HEK293 (cell line): ENCODE measurements at regions not wholly inside any gene's neighbourhood (a gene's known extent, or its start where the extent isn't known, plus 50 kb on each side); places are given as distances from the start of the nearest gene placed in this dataset.

ENCODE experiments used
- CTCF ChIA-PET: fragments of 350-600 bp; formaldehyde crosslinking; extraction: SDS; loops from one replicate; lab custom pipeline; 2021; ENCODE audit warnings: antibody characterized with exemption; lab: Yijun Ruan, JAX
- POLR2A ChIA-PET: fragments of 300-600 bp; formaldehyde crosslinking; extraction: SDS; loops from one replicate; lab custom pipeline; 2020; ENCODE audit warnings: antibody characterized with exemption, inconsistent platforms; lab: Yijun Ruan, JAX
- H3K27ac ChIP-seq: fragments of 200-500 bp; sonication (Bioruptor generic); 2 replicates; pipeline ENCODE4 v1.5.1; 2014; ENCODE audit warnings: low read depth, low read length, control low read depth, inconsistent platforms; ENCODE audit errors: extremely low read depth
- H3K36me3 ChIP-seq, 2 experiments: fragments of 200-500 bp in 1 of 2; sonication (Bioruptor generic) in 1 of 2; 1 replicate in 1 of 2; 2 replicates in 1 of 2; pipeline ENCODE4 v1.5.1; 2014 to 2017; ENCODE audit warnings: inconsistent platforms in 2 of 2, low read length in 2 of 2; ENCODE audit not compliant: control insufficient read depth in 2 of 2, insufficient read depth in 1 of 2
- H3K4me1 ChIP-seq: fragments of 200-500 bp; sonication (Bioruptor generic); 2 replicates; pipeline ENCODE4 v1.5.1; 2014; ENCODE audit warnings: mild to moderate bottlenecking, low read length, inconsistent platforms; ENCODE audit not compliant: control insufficient read depth, insufficient read depth
- H3K4me3 ChIP-seq: 2 replicates; pipeline ENCODE4 v1.5.1; 2011; ENCODE audit warnings: low read depth, mild to moderate bottlenecking, control low read depth, low read length, moderate library complexity
- H3K9me3 ChIP-seq: fragments of 200-500 bp; sonication (Bioruptor generic); 2 replicates; pipeline ENCODE4 v1.5.1; 2014; ENCODE audit warnings: low read depth, low read length, inconsistent platforms; ENCODE audit not compliant: control insufficient read depth, insufficient read depth
- AEBP2 ChIP-seq: fragments of 450-650 bp; formaldehyde crosslinking; IDR thresholded peaks from 2 replicates; pipeline ENCODE4 v1.5.1; 2016; ENCODE audit warnings: missing biosample characterization, missing genetic modification characterization, borderline replicate concordance
- KLF7 ChIP-seq: fragments of 450-650 bp; formaldehyde crosslinking; IDR thresholded peaks from 2 replicates; pipeline ENCODE4 v1.5.1; 2016; ENCODE audit warnings: missing biosample characterization, missing genetic modification characterization, borderline replicate concordance
- MYNN ChIP-seq: fragments of 450-650 bp; formaldehyde crosslinking; IDR thresholded peaks from 2 replicates; pipeline ENCODE4 v1.5.1; 2016; ENCODE audit warnings: missing biosample characterization, missing genetic modification characterization, borderline replicate concordance
- SALL2 ChIP-seq: fragments of 450-650 bp; formaldehyde crosslinking; IDR thresholded peaks from 2 replicates; pipeline ENCODE4 v1.5.0; 2017; ENCODE audit warnings: missing biosample characterization, mild to moderate bottlenecking, missing genetic modification characterization, borderline replicate concordance
- TCF7L2 ChIP-seq: IDR thresholded peaks from 2 replicates; pipeline ENCODE4 v1.6.1; 2011; ENCODE audit warnings: low read depth, mild to moderate bottlenecking, inconsistent platforms, low read length, moderate library complexity, borderline replicate concordance
- ZBTB8A ChIP-seq: fragments of 450-650 bp; formaldehyde crosslinking; IDR thresholded peaks from 2 replicates; pipeline ENCODE4 v1.5.1; 2016; ENCODE audit warnings: missing biosample characterization, missing genetic modification characterization
- ZNF138 ChIP-seq: fragments of 450-650 bp; formaldehyde crosslinking; IDR thresholded peaks from 2 replicates; pipeline ENCODE4 v1.5.1; 2016; ENCODE audit warnings: missing biosample characterization, missing genetic modification characterization, borderline replicate concordance
- ZNF157 ChIP-seq: fragments of 450-650 bp; formaldehyde crosslinking; IDR thresholded peaks from 2 replicates; pipeline ENCODE4 v1.5.1; 2016; ENCODE audit warnings: missing biosample characterization, missing genetic modification characterization
- ZNF2 ChIP-seq: fragments of 450-650 bp; formaldehyde crosslinking; IDR thresholded peaks from 2 replicates; pipeline ENCODE4 v1.5.1; 2016; ENCODE audit warnings: missing biosample characterization, missing genetic modification characterization
- ZNF223 ChIP-seq: fragments of 450-650 bp; formaldehyde crosslinking; IDR thresholded peaks from 2 replicates; pipeline ENCODE4 v1.5.1; 2016; ENCODE audit warnings: missing biosample characterization, missing genetic modification characterization
- ZNF292 ChIP-seq: fragments of 450-650 bp; formaldehyde crosslinking; IDR thresholded peaks from 2 replicates; pipeline ENCODE4 v1.5.1; 2016; ENCODE audit warnings: low read depth, missing biosample characterization, missing genetic modification characterization, borderline replicate concordance
- ZNF311 ChIP-seq: fragments of 450-650 bp; formaldehyde crosslinking; IDR thresholded peaks from 2 replicates; pipeline ENCODE4 v1.5.1; 2017; ENCODE audit warnings: missing biosample characterization, missing genetic modification characterization, borderline replicate concordance
- ZNF391 ChIP-seq: fragments of 450-650 bp; formaldehyde crosslinking; IDR thresholded peaks from 2 replicates; pipeline ENCODE4 v1.5.1; 2016; ENCODE audit warnings: low read depth, missing biosample characterization, missing genetic modification characterization, borderline replicate concordance
- ZNF394 ChIP-seq: fragments of 450-650 bp; formaldehyde crosslinking; IDR thresholded peaks from 2 replicates; pipeline ENCODE4 v1.5.1; 2016; ENCODE audit warnings: missing biosample characterization, missing genetic modification characterization, mild to moderate bottlenecking, moderate library complexity, borderline replicate concordance
- ZNF544 ChIP-seq: fragments of 450-650 bp; formaldehyde crosslinking; IDR thresholded peaks from 2 replicates; pipeline ENCODE4 v1.5.0; 2017; ENCODE audit warnings: missing biosample characterization, missing genetic modification characterization
- ZNF776 ChIP-seq: fragments of 450-650 bp; formaldehyde crosslinking; IDR thresholded peaks from 2 replicates; pipeline ENCODE4 v1.5.0; 2017; ENCODE audit warnings: missing biosample characterization, missing genetic modification characterization, borderline replicate concordance
- ZNF777 ChIP-seq: fragments of 450-650 bp; formaldehyde crosslinking; IDR thresholded peaks from 2 replicates; pipeline ENCODE4 v1.5.1; 2017; ENCODE audit warnings: missing biosample characterization, missing genetic modification characterization, borderline replicate concordance
- ZNF830 ChIP-seq: fragments of 450-650 bp; IDR thresholded peaks from 2 replicates; pipeline ENCODE4 v1.5.0; 2018; ENCODE audit warnings: missing biosample characterization, missing genetic modification characterization, low read depth, mild to moderate bottlenecking, moderate library complexity
- ZSCAN16 ChIP-seq: fragments of 450-650 bp; formaldehyde crosslinking; IDR thresholded peaks from 2 replicates; pipeline ENCODE4 v1.5.1; 2016; ENCODE audit warnings: missing biosample characterization, missing genetic modification characterization
- ZSCAN5A ChIP-seq: fragments of 450-650 bp; formaldehyde crosslinking; IDR thresholded peaks from 2 replicates; pipeline ENCODE4 v1.5.1; 2016; ENCODE audit warnings: missing biosample characterization, missing genetic modification characterization
- TF ChIP-seq, protein P1 (sequence below): fragments of 450-650 bp; formaldehyde crosslinking; IDR thresholded peaks from 2 replicates; pipeline ENCODE4 v1.5.1; 2016; ENCODE audit warnings: missing biosample characterization, missing genetic modification characterization, borderline replicate concordance
- TF ChIP-seq, protein P2 (sequence below): fragments of 450-650 bp; formaldehyde crosslinking; IDR thresholded peaks from 2 replicates; pipeline ENCODE4 v1.5.1; 2016; ENCODE audit warnings: missing biosample characterization, missing genetic modification characterization
- TF ChIP-seq, protein P3 (sequence below): fragments of 450-650 bp; formaldehyde crosslinking; IDR thresholded peaks from 2 replicates; pipeline ENCODE4 v1.5.1; 2016; ENCODE audit warnings: missing biosample characterization, missing genetic modification characterization

- TF ChIP-seq AEBP2 (tag by site-specific recombination), result no peak
- no peak for TF ChIP-seq ZNF776 (tag by site-specific recombination)
- no peak for TF ChIP-seq ZNF391 (tag by site-specific recombination)
- TF ChIP-seq ZNF830 (tag by site-specific recombination), result no peak
- TF ChIP-seq, all 188 proteins: peak for 0
Observed at GRCh38 chr3:70753572-70753971, 441.1 kb upstream of the MDFIC2 start (continued).

- no peaks in the 10 kb centered on the region for H3K4me1 ChIP-seq
- ChIA-PET POLR2A (no interaction called here), CTCF (no interaction called here)
- no peak for TF ChIP-seq ZSCAN5A (tag by site-specific recombination)
- TF ChIP-seq ZNF292, result no peak
- no peak for TF ChIP-seq SALL2 (tag by site-specific recombination)
- TF ChIP-seq, protein P1, sequence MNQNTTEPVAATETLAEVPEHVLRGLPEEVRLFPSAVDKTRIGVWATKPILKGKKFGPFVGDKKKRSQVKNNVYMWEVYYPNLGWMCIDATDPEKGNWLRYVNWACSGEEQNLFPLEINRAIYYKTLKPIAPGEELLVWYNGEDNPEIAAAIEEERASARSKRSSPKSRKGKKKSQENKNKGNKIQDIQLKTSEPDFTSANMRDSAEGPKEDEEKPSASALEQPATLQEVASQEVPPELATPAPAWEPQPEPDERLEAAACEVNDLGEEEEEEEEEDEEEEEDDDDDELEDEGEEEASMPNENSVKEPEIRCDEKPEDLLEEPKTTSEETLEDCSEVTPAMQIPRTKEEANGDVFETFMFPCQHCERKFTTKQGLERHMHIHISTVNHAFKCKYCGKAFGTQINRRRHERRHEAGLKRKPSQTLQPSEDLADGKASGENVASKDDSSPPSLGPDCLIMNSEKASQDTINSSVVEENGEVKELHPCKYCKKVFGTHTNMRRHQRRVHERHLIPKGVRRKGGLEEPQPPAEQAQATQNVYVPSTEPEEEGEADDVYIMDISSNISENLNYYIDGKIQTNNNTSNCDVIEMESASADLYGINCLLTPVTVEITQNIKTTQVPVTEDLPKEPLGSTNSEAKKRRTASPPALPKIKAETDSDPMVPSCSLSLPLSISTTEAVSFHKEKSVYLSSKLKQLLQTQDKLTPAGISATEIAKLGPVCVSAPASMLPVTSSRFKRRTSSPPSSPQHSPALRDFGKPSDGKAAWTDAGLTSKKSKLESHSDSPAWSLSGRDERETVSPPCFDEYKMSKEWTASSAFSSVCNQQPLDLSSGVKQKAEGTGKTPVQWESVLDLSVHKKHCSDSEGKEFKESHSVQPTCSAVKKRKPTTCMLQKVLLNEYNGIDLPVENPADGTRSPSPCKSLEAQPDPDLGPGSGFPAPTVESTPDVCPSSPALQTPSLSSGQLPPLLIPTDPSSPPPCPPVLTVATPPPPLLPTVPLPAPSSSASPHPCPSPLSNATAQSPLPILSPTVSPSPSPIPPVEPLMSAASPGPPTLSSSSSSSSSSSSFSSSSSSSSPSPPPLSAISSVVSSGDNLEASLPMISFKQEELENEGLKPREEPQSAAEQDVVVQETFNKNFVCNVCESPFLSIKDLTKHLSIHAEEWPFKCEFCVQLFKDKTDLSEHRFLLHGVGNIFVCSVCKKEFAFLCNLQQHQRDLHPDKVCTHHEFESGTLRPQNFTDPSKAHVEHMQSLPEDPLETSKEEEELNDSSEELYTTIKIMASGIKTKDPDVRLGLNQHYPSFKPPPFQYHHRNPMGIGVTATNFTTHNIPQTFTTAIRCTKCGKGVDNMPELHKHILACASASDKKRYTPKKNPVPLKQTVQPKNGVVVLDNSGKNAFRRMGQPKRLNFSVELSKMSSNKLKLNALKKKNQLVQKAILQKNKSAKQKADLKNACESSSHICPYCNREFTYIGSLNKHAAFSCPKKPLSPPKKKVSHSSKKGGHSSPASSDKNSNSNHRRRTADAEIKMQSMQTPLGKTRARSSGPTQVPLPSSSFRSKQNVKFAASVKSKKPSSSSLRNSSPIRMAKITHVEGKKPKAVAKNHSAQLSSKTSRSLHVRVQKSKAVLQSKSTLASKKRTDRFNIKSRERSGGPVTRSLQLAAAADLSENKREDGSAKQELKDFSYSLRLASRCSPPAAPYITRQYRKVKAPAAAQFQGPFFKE (tag by site-specific recombination), result no peak
- H3K36me3 ChIP-seq, result no peaks in the 10 kb centered on the region
- H3K4me3 ChIP-seq, result no peak overlapping the region
- no peaks in the 10 kb centered on the region for H3K9me3 ChIP-seq
- no peak overlapping the region for H3K27ac ChIP-seq
Observed at GRCh38 chr3:70752051-70752450, 439.6 kb upstream of the MDFIC2 start.

DNA sequence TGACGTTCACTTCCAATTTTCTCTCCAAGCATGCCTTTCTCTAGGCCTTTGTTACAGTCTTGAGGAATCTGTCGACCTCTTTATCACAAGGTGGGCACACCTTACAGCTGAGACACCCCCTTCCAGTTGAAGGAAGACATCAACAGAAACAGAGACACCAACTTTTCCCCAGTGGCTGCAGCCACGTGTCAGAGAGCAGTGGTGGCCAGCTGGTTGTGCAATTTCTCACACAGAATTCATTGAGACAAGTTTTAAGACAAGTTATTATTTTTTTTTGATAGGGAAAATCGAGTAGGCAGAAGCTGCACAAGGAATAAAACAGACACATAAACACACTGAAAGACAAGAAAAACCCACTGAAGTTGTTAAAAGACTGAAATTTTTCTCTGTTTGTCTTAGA, 436.7 kb upstream of the MDFIC2 start:
- CTCF ChIA-PET, result no interaction called here
- Histone ChIP-seq H3K9me3 (no peaks in the 10 kb centered on the region), H3K4me3 (no peak overlapping the region), H3K27ac (no peak overlapping the region), H3K36me3 (no peaks in the 10 kb centered on the region), H3K4me1 (no peaks in the 10 kb centered on the region)
- POLR2A ChIA-PET, result no interaction called here
- TF ChIP-seq ZNF544 (tag by site-specific recombination), result no peak
- no peak for TF ChIP-seq ZNF2 (tag by site-specific recombination)
- no peak for TF ChIP-seq ZNF777
- TF ChIP-seq ZNF223, result no peak
- no peak for TF ChIP-seq ZNF157 (tag by site-specific recombination)
- TF ChIP-seq ZNF311, result no peak
- TF ChIP-seq ZSCAN16 (tag by site-specific recombination), result no peak
- no peak for TF ChIP-seq ZNF394
- no peak for TF ChIP-seq TCF7L2
- no peak for TF ChIP-seq MYNN (tag by site-specific recombination)
- TF ChIP-seq ZBTB8A, result no peak
- TF ChIP-seq KLF7, result no peak
- TF ChIP-seq, protein P2, sequence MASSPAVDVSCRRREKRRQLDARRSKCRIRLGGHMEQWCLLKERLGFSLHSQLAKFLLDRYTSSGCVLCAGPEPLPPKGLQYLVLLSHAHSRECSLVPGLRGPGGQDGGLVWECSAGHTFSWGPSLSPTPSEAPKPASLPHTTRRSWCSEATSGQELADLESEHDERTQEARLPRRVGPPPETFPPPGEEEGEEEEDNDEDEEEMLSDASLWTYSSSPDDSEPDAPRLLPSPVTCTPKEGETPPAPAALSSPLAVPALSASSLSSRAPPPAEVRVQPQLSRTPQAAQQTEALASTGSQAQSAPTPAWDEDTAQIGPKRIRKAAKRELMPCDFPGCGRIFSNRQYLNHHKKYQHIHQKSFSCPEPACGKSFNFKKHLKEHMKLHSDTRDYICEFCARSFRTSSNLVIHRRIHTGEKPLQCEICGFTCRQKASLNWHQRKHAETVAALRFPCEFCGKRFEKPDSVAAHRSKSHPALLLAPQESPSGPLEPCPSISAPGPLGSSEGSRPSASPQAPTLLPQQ (tag by site-specific recombination), result no peak
- TF ChIP-seq ZNF138 (tag by site-specific recombination), result no peak
- TF ChIP-seq, protein P3, sequence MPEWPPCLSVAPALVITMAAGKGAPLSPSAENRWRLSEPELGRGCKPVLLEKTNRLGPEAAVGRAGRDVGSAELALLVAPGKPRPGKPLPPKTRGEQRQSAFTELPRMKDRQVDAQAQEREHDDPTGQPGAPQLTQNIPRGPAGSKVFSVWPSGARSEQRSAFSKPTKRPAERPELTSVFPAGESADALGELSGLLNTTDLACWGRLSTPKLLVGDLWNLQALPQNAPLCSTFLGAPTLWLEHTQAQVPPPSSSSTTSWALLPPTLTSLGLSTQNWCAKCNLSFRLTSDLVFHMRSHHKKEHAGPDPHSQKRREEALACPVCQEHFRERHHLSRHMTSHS (tag by site-specific recombination), result no peak
